Cardiac fibroblast (primary cell): ENCODE measurements at regions not wholly inside any gene's neighbourhood (a gene's known extent, or its start where the extent isn't known, plus 50 kb on each side); places are given as distances from the start of the nearest gene placed in this dataset.
"Not testable (repeated sequence)": the region's sequence is repeated elsewhere in the genome, so short reads cannot be mapped to it uniquely, and the experiment has no call there.

ENCODE experiments used
- DNase-seq, 2 donors: peaks; one replicate each; pipeline versions ENCODE4 v3.0.0 to v3.0.0-alpha.2; 2010; ENCODE audit warnings: low read depth in 2 of 2
- H3K4me3 ChIP-seq, 2 donors: replicated peaks in 1 of 2; 1 replicate in 1 of 2; 2 replicates in 1 of 2; pipeline ENCODE4 v1.5.1; 2011; ENCODE audit warnings: low read depth in 2 of 2, low read length in 2 of 2, mild to moderate bottlenecking in 2 of 2, moderate library complexity in 1 of 2
- TF ChIP-seq, protein P1 (sequence below): IDR thresholded peaks from one replicate; pipeline ENCODE4 v1.5.1; 2011; ENCODE audit warnings: low read depth, mild to moderate bottlenecking, low read length, inconsistent platforms

DNA sequence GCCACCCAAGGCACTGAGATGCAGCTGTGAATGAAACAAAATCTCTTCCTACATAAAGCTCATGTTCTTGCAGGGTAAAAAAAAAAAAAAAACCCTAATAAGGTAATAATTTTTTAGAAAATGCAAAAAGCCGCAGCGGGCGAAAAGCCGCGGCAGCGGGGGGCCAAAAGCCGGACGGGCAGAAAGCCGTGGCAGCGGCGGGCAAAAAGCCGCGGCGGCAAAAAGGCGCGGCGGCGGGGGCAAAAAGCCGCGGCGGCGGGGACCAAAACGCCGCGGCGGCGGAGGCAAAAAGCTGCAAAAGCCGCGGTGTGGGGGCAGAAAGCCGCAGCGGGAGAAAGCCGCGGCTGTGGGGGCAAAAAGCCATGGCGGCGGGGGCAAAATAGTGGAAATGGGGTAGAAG lies 198.9 kb downstream of the ZNF92 start:
- H3K4me3 ChIP-seq, DNase-seq: not testable (repeated sequence)

DNA sequence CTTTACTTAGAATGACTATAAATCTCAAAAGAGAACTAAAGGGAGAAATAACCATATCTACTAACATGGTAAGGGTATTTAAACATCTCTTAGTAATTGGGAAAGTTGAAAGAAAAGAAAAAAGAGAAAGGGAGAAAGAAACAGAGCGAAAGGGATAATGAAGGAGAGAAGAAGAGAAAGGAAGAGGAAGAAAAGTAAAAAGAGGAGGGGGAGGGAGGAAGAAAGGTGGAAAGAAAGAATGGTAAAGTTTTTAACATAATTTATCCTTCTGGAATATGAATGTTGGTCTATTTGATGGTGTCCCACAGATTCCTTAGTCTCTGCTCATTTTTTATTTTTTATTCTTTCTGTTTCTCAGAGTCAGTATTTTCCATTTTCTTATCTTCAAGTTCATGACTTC lies 202.7 kb downstream of the ZNF92 start:
- DNase-seq, H3K4me3 ChIP-seq: not testable (repeated sequence)

DNA sequence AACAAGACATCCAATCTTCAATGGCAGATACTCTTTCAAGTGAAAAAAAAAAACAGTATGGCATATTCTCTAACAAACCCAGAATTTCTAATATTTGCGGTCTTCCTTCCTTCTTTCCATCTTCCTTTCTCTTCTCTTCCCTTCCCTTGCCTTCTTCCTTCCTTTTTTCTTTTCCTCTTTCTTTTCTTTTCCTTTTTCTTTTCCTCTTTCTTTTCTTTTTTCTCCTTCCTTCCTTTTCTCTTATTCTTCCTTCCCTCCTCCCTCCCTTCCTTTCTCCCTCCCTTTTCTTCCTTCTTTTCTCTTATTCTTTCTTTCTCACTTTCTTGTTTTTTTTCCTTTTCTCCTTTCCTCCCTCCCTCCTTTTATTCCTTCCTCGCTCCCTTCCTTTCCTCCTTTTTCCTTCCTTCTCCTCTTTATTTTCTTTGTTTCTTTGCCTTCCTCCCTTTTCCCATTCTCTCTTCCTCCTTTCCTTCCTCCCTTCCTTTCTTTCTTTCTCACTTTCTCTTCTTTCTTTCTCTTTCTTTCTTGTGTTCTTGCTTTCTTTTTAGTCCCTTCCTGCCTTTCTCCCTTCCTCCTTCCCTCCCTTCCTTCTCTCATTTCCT lies 209.0 kb downstream of the ZNF92 start:
- H3K4me3 ChIP-seq, DNase-seq: not testable (repeated sequence)

DNA sequence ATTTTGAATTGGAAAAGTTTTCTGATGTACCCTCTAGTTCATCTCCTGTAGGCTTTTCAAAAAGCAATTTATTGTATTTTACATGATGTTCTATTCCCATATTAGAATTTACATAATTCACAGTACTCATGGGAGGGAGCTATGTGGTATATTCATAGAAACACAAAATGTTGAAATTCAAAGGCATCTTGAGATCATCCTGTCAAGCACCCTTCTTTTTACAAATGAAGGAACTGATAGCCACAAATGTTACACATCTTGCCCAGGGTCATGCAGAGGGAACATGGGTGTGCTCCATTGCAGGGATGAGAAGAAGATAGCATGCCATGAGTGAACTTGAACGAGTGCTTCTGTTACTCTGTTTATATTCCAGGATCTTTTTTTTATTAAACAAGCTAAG lies 228.8 kb downstream of the ZNF92 start:
- not testable (repeated sequence) for H3K4me3 ChIP-seq, DNase-seq

DNA sequence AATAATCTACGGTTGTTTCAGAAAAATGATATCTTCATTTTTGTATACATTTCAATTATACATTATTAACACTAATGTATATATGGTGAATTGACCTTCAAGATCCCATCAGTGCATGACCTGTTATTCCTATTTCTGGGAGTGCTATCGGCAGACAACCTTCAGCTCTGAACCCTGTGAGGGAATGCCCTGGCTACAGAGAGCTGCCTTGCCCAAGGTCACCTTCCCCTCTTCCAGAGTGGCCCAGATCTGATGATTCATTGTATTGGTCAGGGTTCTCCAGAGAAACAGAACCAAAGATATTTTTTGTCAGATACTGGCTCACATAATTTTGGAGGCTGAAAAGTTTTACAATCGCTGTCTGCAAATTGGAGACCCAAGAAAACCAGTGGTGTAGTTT lies 235.5 kb downstream of the ZNF92 start:
- DNase-seq = no peak
- no peak overlapping the region for H3K4me3 ChIP-seq
- TF ChIP-seq, protein P1, sequence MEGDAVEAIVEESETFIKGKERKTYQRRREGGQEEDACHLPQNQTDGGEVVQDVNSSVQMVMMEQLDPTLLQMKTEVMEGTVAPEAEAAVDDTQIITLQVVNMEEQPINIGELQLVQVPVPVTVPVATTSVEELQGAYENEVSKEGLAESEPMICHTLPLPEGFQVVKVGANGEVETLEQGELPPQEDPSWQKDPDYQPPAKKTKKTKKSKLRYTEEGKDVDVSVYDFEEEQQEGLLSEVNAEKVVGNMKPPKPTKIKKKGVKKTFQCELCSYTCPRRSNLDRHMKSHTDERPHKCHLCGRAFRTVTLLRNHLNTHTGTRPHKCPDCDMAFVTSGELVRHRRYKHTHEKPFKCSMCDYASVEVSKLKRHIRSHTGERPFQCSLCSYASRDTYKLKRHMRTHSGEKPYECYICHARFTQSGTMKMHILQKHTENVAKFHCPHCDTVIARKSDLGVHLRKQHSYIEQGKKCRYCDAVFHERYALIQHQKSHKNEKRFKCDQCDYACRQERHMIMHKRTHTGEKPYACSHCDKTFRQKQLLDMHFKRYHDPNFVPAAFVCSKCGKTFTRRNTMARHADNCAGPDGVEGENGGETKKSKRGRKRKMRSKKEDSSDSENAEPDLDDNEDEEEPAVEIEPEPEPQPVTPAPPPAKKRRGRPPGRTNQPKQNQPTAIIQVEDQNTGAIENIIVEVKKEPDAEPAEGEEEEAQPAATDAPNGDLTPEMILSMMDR = no peak

DNA sequence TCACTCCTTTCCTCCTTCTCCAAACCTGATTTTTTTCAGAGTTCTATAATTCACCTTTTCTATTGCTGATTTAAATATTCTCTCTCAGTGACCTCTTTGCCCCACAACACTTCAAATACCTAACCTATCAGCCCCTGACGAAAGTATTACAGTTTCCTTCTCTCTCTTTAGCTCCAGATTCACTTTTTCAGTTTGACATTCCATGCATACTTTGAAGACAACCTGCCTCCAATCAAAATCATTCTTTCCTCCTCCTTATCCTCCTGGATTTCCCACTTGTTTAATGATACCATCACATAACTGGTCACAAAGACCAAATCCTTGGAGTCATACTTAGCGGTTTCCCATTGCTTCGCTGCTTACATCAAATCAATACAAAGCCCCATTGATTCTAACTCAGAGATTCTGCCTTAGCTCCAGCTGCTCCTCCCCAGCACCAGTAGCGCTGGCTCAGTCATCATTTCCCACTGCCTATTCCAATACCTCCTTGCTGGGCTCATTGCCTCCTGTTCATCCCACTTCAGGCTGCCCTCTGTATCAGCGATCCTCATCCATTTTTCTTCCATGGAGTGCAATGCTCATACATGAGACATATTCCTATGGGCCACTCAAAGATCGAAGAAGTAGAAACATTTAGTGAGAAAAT lies 240.1 kb downstream of the ZNF92 start:
- not testable (repeated sequence) for DNase-seq, H3K4me3 ChIP-seq

DNA sequence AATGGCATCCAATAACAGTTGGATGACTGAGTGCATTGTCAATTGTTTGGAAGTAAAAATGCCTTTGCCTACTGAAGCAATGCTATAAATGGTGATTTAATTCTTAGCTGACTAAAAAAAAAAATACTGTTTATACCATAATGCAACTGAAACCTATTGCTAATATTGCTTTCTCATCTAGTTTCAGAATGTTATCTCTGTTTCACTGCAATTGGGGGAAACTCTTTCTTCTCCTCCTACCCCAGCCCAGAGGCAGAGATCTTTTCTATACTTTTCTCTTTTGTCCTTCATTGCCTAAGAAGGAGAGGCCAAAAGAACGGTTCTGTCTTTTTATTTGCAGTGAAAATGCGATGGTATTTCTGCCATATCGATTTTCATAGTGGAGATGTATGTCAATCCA lies 242.5 kb downstream of the ZNF92 start:
- not testable (repeated sequence) for DNase-seq, H3K4me3 ChIP-seq

DNA sequence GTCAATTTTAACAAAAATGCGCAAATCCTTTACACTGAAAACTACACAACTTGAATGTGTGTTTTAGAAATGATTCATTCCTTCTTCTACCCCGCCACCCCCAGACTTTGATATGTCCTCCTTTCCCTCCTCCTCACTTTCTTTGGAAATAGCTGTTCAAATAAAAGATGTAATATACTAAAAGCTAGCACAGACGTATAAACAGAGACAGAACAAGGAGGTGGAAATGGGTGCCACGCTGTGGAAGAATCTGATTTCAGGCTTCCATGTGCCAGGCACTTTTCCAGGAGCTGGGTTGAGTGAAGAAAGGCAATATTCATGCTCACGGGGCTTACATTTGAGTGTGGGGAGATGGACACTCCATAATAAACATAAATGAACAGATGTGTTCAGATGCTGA lies 246.6 kb downstream of the ZNF92 start:
- not testable (repeated sequence) for DNase-seq, H3K4me3 ChIP-seq

DNA sequence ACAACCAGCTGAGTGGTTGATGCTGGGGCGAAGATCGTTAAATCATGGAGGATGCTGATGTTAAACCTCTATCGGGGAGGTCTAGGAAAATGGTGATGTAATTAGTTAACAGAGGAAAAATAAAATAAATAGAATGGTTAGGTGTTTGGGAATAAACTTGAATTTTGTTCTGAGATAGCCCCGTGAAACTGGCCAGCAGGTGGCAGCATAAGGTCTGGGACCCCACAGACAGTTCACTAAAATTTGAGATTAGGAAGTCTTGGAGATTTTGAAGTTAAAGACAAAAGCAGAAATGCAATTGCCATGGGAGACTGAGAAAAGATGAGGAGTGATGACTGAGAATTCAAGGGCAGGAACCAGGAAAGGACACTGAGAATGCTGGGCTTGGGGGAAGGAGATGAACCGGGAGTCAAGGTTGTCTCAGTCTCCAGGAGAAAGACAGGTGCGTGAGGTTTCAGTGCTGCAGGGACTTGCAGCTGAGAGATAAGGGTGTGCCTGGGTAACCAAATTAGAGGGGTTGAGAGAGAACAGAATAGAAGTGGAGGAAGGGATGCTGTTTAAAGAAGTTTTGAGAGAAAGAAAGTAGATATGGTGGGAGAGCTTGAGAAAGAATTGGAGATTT lies 248.0 kb downstream of the ZNF92 start:
- H3K4me3 ChIP-seq = not testable (repeated sequence)
- TF ChIP-seq, protein P1 = peak; percentile 44
- DNase-seq = peak; percentile 11 to 40

DNA sequence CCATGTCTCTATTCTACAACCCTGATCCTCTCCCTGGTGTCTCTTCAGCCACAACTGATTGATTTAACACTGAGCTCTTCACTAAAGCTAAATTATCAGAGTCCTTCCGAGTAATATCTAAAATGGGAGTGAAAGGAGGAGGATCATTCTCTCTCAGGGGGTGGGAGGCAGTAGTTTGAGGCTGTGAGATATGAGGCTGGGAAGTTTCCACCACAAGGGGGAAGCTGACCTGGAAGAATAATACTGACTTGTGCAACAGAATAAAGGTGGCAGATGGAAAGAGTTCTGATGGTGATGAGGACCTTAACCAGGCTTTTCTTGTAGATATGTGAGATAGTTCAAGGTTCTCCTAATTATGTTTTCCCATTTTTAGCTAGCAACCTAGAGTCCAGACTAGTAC lies 241.6 kb upstream of the VKORC1L1 start:
- DNase-seq, H3K4me3 ChIP-seq: not testable (repeated sequence)

DNA sequence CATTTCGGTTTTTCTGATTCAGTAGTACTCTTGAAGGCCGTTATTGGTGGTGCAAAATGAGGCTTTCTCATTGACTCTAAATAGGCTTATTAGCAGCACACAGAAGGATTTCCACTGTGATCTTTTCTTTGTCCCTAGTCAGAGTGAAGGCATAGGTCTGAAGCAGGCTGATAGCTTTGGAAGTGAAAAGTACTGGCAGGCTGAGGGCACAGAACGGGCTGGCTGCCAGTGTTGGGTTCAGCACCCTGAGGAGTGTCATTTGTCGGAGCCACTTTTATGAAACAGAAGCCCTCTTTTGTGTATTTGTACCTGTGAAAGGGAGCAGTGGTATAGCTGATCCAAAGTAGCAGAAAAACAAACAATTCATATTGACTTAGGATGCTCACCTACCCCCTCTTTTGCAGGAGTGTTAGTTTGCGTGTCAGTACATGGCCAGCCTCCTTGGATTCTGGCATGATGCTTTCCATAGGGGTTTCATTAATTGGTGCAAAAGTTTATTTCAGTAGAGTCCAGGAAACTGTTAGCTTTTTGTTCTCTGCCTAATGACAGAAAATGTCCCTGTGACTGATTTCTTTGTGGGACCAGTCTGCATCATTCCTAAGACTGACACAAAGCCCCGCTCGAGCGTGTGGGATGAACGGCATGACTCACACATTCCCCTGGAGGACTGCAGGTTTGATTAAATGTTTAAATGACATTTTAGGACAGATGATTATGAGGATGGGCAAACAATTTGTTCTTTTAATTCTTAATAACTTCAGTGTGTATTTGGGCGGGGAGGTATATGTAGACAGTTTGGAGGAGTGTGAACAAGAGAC lies 239.1 kb upstream of the VKORC1L1 start:
- not testable (repeated sequence) for DNase-seq, H3K4me3 ChIP-seq

DNA sequence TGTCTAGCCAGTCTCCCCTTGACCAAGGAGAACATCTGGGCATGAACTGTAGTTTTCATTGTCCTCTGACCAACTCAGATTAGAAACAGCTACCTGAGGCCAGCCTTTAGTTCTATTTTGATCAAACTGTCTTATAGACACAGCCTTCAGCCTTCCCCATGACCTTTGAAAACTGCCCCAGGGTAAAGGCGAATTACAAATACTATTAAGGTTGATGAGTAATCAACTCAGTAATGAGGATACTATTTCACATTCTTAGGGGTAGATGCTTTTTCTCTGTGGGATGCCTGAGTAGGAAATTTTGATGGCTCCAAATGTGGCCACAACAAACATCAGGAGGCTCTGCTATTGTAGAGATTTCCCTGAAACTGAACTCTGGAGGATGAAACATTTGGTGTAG lies 234.0 kb upstream of the VKORC1L1 start:
- not testable (repeated sequence) for H3K4me3 ChIP-seq

DNA sequence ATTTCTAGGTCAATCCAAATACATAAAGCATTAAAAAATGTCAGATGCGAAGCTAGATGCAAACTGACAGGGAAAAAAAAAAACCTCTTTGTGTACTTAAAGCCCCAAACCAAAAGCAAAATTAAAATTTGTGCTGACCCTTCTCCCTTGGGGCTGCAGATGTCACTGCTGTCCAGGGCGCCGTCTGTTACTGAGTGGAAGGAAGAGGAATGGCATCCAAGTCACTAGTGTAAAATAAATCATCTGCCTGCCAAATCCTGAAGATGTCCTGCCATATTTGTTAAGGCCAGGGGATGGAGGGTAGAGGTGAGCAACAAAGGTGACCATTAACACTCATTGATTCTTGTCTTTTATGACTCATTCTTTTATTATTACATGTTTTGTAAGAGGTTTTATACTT lies 233.2 kb upstream of the VKORC1L1 start:
- not testable (repeated sequence) for H3K4me3 ChIP-seq, DNase-seq

More for the DNA sequence above, 234.0 kb upstream of the VKORC1L1 start:
- DNase-seq = not testable (repeated sequence)

DNA sequence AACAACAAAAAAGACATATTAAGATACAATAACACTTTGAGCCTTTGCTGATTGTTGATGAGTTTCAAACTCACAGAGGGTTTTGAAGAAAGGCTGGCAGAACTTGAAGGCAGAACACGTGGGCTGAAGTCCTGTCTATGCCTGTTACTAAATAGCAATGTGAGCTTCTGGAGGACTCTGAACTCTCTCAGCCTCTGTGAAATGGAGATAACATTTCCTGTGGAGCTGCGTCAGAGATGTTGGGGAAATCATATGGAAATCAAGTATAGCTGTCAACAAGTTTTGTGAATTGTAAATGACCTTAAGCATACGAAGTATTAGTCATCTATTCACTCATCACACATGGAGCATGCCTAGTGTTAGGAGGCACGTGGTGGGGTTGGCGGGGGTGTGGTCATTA lies 229.4 kb upstream of the VKORC1L1 start:
- H3K4me3 ChIP-seq, DNase-seq: not testable (repeated sequence)

DNA sequence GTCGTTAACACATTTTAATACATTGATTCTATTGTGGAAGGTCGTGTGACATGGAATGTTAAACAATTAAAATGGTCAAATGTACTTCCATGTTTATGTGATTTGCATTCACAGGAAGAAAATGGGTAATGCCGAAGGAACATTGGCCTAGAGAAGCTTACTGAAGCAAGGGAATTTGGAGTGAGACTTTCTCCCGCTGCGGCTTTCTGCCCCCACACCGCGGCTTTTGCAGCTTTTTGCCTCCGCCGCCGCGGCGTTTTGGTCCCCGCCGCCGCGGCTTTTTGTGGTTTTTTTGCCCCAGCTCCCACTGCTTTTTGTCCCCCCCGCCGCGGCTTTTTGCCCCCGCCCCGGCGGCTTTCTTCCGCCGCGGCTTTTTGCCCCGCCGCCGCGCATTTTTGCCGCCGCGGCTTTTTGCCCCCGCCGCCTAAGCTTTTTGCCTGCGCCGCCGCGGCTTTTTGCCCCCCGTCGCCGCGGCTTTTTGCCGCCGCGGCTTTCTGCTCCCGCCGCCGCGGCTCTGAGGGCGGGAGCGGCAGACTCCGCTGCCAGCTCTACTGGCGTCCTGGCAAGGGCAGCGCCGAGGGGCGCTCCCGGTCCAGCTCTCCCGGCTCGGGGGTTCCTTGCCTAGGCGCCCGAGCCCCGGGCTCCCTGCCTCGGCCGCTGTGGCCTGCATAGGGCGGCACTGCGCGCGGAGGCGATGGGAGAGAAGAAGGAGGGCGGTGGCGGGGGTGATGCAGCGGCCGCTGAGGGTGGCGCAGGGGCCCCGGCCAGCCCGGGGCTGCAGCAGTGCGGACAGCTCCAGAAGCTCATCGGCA lies 225.5 kb upstream of the VKORC1L1 start:
- DNase-seq, H3K4me3 ChIP-seq: not testable (repeated sequence)
